CD4-positive, alpha-beta T cell treated with Interferon gamma for 1 hour (primary cell): ENCODE measurements at regions not wholly inside any gene's neighbourhood (a gene's known extent, or its start where the extent isn't known, plus 50 kb on each side); places are given as distances from the start of the nearest gene placed in this dataset.

Experiments
- DNase-seq: peaks from one replicate; pipeline ENCODE4 v3.0.0-alpha.2; 2020

DNA sequence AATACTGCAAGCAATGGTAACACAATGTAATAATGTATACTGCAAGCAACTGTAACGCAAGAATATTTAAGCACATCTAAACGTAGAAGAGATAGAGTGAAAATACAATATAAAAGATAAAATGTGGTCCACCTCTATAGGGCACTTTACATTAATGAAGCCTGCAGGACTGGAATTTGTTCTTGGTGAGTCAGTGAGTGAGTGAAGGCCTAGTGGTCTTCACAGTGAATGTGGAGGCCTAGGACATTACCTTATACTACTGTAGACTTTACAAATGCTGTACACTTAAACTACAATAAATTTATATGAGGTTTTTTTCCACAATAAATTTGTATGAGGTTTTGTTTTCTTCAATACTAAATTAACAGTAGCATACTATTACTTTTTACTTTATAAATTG, 287.4 kb upstream of the SNX7 start:
- DNase-seq = no peak

DNA sequence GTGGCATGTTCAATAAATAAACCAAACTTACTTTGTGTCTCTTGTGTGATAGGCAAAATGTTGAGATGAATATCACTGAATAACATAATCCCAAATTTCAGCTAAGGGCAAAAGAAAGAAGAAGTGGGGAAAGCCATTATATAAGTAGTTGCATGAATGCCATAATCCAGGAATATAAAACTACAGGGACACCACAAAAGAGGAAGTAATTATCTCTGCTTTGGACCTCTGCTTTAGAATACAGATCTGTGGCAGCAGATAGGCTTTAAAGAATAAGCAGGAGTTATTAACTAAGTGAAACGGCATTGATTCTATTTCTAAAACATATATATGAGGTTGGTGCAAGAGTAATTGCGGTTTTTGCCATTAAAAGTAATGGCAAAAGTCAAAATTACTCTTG, 288.5 kb upstream of the SNX7 start:
- no peak for DNase-seq

DNA sequence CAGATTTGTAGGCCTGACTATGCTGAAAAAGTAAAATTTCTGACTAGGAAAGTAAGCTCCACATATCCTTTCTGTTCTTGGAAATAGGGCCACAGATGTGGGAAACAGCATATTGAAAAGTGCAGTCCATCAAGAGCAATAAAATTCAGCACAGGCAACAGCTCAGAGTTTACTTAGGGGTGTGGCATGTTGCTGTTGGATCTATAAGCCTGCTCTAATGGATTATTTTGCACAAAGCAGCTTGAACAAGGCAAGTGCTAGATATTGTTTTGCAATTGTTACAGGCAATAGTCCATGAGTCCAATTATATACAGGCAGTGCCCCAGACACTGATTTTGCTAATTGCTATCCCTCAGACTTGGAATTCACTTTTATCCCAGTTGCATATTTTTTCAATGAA, 289.8 kb upstream of the SNX7 start:
- no peak for DNase-seq

DNA sequence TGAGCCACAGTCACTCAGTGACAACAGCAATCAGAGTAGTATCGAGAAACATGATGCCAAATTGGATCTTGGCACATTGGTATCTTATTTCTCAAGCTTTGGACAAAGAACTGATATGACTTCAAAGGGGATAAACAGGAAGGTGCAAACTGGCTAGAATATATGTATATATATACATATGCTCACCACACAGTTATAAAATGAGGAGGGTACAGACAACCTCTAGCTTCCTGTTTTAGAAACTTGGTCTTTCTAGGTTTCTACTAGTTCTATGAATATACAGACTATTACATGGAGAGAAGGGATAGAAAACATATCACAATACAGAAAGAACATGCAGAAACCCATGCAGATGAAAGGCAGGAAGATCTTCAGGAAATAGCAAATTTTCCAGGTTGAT, 292.1 kb upstream of the SNX7 start:
- no peak for DNase-seq

DNA sequence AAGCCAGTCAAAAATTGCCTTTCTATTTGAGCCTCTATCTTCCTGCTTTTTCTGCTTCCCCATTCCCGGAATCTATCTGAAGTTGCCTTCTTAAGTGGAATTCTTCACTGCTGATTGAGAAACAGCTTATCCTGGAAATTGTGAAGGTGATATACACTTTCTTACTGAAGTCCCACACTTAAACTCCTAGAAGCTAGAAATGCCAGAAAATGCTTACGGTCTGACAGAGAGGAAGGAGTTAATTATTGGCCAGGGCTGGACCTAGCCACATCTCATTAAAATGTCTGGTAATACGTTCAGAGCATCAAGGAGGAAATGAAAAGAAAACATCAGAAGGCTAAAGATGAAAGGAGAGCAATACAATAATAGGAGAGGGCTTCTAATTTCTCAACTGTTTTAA, 292.5 kb upstream of the SNX7 start:
- no peak for DNase-seq

DNA sequence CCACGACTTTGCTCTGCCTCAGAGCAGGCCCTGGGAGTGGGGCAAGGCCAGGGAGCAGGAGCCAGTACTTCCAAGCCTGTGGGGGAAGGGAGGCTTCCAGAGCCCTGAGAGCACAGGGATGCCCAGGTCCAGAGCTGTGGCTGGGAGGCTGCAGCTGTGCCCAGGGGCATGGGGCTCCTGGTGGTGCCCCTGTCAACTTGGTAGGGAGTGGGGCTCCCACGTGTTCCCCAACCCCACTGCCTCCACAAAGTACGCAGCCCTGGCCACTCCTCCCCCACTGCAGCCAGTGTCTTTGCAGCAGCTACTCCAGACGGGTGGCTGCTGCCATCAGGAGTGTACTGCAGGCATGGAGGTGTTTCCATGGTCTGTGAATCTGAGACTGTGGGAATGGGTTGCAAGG, 294.1 kb upstream of the SNX7 start:
- no peak for DNase-seq

DNA sequence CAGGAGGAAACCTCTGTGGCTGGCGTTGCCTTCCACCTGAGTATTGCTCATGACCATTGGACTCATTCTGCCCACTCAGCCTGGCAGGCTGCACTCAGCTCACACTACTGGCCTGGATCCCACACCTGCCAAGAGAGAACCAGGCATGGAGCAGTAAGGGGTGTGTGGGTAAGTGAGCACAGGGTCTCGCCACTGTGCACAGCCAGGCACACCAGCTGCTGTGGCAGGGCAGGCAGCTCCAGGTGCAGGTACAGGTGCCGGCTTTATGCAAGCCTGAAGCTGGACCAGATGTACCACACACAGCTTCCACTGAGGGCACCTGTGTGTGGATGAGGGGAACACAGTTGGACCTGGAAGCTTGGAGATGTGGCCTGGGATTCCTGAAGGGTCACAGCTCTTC, 295.2 kb upstream of the SNX7 start:
- DNase-seq = no peak

DNA sequence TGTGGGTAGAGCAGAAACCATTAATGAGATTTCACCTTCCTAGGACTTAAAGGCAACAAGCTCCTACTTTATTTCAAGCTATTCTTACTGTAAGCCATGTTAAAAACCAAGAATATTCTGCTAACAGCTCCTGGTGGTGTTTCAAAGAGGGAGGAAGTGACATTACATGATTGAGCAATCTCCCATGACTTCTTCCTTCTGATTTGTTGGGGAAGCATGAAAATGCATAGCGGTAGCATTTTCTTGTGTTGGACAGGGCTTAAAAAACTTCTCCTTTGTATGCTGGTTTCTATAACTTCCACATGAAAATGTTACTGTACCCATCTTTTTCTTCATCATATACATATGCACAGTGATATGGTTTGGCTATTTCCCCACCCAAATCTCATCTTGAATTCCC, 297.0 kb upstream of the SNX7 start:
- no peak for DNase-seq

DNA sequence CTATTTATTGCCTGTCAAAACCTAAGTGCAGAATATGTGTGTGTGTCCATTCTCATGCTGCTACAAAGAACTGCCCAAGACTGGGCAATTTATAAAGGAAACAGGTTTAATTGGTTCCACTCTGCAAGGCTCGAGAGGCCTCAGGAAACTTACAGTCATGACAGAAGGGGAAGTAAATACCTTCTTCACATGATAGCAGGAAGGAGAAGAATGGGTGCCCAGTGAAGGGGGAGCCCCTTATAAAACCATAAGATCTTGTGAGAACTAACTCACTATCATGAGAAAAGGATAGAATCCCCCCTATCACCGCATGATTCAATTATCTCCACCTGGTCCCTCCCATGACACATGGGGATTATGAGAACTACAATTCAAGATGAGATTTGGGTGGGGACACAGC, 300.7 kb upstream of the SNX7 start:
- DNase-seq = no peak

DNA sequence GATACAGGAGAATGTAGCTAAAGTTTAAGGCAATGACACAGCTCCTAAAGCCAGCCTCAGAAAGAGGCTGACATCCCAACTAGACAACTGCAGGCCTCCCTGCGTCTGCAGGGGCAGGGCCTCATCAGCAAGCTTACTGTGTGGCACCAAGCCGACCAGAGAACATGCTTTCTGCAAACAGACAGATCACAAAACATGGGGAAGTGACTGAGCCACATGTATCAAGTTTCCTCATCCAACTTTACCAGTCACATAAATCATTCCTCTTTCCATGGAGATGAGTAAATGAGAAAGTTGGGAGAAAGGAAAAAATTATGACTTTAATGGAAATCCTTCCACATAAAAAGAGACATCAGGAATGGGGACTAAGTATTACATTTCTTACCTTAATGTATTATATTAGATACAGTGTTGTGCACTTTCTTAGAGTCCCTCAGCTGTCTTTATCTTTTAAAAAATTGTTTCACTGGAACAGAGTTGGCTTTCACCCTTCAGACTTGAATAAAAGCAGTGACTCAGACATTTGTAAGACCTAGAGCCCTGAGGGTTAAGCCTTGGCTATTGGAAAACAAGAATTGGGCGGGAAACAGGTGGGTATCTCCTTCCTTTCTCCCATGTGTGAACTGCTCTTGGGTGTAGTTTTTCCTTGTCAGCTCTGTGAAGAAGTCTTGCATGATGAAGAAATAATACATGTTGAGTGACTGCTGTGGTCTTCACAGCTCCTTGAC, 305.7 kb upstream of the SNX7 start:
- no peak for DNase-seq

DNA sequence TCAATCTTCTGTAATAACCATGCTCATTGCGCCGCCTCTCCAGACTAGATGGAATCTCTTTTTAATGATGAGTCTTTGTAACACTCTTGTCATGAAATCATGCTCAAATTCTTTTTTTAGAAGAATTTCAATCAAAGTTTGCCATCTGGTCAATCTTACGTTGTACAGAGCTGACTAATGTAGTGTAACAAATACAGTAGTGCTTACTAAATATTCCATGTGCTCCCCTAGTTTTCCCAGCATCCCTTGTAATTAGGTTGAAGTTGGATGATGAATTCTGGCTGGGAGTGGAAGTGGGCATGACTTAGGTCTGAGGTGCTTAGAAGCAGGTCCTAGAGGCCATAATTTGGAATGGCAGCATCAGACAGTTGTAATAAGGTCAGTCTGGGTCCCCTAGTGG, 309.1 kb upstream of the SNX7 start:
- no peak for DNase-seq

DNA sequence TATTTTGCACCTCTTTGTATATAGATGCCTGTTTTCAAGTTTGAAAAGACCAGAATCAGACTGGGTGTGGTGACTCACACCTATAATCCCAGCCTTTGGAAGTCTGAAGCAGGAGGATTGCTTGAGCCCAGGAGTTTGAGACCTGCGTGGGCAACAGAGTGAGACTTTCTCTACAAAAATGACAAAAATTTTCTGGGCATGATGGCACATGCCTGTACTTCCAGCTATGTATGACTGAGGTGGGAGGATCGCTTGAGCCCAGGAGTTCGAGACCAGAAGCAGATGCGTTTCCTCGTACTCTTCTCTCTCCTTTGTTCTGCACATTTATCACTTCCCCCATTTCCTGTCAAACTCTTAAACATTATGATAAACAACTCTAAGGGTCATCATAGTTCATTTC, 310.0 kb upstream of the SNX7 start:
- no peak for DNase-seq

DNA sequence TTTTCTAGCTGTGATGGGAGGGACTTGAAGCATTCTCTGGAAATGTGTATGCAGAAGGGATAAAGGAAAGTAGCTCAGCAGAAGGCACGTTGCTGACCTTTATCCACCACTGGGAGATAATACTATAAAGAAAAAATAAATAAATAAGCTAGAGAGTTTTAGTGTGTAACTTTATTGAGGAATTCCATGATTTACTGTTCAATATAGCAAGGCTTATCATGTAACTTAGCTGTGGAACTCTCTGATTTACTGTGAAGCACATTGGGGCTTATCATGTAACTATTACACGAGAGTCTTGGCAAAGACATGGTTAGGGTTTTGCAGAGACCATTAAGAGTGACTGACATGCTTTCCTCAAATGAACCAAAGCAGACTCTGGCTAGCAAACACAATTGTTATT, 316.1 kb upstream of the SNX7 start:
- no peak for DNase-seq

DNA sequence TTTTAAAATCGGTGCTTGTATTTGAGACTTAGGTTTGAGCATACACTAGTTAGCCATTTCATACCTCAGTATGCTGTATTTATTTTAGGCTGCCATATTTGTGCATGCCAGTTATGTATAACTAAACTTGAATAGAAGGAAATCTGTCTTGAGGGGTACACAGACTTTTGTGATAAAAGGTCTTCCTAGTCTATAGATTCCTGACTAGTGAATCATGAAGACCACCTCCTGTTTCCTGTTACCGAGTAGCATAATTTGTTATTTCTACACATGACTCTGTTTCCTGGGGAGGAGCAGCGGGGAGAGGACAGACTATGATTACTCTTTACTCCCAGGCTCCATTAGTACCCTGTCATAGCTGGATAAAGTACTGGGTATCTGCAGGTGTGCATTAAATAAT, 316.8 kb upstream of the SNX7 start:
- DNase-seq = no peak

DNA sequence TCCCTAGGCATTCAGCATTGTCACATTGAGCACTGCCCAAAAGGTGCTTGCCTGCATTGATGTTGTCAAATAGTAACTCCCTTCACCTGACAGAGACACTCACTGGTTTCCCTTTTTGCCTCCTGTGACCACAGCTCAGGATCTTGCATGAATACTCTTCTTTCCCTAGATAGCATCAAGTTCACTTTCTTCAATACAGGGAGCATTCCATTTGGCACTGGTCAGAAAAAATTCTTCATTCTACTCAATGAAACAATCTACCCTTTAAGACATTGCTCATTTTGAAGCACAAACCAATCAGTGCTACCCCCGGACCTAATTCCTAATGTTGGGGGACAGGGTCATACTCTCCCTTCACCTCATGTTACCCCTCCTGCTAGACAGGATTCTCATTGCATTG, 319.0 kb upstream of the SNX7 start:
- DNase-seq = no peak

DNA sequence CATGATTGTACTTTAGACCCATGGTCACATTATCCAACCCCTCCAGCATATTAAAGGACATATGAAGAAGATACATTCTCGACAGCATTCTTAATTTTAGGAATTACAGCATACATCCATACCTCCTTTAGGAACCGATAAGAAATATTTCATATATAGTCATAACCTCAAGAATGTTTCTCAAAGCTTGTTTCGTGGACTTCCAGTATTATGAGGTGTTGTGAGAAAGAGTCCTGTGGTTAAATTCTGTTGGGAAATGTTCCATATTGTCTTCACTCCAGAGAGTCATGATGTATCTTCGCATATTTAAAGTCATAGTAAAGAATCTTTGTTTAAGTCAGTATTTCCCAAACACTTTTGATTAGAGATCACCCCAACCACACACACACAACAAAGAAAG, 321.0 kb upstream of the SNX7 start:
- DNase-seq = no peak

DNA sequence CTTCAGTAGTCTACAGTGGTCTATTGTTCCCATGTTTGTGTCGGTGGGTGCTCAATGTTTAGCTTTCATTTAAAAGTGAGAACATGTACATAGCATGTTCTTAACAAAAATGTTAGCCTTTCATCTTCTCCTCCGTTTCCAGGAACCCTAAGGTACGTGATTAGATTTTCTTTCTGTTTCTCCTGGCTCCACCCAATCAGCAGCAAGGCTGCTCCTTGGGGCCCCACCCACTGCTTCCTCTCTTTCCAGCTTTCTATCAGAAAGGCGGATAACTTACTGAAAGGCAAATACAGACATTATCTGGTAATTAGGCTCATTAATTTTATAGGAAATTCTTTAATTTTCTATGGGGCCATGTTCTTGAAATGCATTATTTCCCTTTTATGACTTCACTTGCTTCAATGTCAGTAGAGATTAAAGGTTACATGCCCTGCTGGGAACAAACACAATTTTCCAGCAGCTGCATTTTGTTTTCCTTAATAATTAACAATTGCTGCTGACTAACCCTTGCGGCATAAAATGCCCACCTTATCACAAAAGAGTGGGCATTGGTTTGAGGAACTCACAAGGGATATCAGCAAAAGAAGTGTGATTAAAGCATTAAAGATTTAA, 324.9 kb upstream of the SNX7 start:
- DNase-seq = no peak

DNA sequence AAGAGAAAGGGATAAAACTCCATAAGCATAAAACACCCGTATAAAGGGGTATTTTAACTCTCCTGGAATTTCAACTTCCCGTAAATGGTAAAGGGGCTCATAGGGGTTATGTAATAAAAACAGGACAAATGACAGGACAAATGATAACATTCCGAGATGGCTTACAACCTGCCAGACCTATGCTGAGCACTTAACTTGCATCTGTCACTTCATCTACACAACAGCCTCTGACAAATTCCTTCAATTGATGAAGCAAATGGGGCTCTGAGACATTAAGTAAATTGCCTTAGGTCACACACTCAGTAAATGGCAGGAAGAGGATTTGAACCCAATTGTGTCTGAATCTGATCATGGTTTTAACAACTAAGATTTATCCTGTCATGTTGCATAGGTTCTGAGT, 327.6 kb upstream of the SNX7 start:
- DNase-seq = no peak

DNA sequence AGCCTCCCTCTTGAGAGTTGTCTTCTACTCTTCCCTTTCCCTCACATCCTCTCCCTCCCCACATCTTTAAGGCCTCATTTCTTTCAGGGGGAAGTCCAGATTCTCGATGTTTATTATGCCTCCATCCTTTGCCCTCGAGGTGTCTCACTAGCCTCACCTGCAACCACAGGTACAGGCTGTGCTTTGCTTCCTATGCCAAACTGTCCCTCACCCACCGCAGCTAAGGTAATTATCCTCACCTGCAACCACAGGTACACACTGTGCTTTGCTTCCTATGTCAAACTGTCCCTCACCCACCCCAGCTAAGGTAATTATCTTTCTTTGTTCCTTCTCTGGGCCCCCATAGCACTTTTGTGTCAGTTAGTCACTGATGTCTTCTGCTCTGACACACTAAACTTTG, 328.1 kb upstream of the SNX7 start:
- DNase-seq = no peak

DNA sequence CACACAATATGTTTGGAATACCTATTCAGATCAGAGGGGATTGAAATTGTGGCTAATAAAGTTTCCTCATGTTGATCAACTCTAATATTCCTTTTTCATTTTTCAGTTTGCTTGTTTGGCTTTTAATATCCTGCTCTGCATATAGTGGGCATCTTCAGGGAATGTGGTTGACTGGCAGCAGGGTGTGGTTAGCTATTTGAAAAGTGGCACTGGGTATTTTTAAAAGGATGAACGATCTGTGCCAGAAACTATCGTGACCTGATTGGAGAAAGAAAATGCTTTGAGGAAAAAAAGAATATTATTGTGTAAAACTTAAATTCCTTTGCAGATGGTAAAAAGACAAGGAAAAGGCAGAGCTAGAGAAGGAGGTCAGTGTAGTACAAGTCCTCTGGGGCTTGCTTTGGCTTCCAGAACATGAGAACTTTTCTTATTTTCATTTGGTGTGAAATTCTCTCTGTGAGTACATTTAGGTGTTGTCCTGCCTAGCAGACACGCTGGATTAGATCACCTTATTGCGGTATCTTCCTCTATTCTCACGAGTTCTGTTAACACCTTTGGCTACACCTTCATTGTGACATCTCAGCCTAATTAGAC, 329.7 kb upstream of the SNX7 start:
- DNase-seq = no peak

DNA sequence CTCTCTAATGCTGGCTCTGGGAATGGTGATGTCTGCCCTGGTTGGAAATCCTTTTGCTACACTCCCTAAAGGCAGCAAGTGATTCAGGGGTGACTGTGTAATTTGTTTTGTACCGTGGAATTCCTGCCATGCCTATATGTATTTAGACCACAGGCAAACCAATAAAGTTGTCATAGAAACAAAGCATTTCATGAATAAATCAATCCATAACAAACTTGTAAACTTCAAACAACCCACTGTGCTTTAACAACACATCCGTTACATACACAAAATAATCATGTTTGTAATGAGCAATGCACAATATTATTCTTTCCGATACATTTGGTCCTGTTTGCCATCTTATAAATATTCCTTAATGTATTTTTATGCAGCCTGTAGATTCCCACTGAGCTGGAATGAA, 330.3 kb upstream of the SNX7 start:
- no peak for DNase-seq

DNA sequence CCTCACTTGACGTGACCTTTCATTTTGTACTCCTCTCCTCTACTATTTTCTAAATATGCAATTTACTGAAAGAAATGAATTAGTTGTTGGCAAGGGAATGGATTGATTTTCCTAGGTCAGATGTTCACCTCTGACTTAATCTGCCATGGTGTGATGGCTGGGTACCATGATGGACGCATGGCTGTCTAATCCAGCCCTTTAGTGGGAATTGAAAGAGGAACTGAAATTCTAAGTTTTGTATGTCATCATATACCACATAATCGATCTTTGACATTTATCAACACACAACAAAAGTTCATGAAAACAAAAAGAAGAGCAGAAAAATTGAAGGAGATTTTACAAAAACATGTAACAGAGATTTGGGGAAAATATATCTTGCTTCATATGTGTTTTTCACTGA, 331.3 kb upstream of the SNX7 start:
- DNase-seq = no peak

DNA sequence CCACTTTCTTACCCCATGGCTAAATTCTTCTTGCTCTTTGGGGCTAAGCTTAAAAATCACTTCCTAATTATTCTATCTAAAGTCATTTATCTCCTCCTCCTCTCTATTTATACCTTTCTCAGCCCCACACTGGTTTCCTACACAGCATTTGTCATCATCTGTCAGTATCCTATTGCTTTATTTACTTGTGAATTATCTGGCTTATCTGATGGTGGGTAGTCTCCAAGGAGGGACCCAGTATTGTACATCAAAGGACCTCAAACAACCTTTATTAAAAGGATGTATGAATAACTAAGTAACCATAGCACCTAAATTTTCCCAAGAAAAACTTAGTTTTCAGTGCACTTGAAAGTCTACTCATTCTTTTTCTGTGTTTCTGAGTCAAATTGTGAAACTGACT, 332.7 kb upstream of the SNX7 start:
- DNase-seq = no peak

DNA sequence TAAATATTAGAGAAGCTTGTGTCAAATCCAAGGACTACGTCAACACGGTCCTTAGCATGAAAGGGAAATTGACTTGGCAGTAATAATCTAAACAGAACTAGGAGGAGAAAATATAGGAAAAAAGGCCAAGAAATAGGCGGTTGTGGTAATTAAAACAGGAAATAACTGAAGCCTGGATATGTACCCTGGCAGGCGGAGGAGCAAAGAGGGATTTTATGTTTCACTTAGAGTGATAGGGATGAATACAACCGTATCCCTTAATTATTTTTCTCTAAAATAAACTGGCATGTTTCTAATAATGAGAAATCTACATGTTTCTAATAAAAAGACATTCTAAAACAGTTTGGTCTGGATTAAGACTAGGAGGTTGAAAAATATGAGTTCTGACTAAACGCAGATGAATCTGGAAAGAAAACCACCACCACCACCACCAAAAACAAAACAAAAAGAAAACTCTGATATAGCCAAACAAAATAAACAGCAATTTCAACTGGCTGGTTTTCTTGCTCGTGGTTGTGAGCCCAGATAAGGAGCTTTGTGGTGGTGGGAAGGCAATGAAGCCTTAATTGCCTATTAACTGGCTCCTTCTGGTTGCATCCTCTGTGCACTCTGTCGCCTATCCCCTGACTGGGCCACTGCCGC, 334.2 kb upstream of the SNX7 start:
- DNase-seq = no peak
